Mesenchymal stem cell (in vitro differentiated cells and primary cell): ENCODE measurements at regions not wholly inside any gene's neighbourhood (a gene's known extent, or its start where the extent isn't known, plus 50 kb on each side); places are given as distances from the start of the nearest gene placed in this dataset.

Source experiments
- DNase-seq: peaks from one replicate; pipeline ENCODE4 v3.0.0-alpha.2; 2013
- H2AFZ ChIP-seq: one replicate; pipeline ENCODE4 v1.6.1; 2013; ENCODE audit warnings: low read depth, mild to moderate bottlenecking, control low read depth, inconsistent platforms, low read length, moderate library complexity
- H2AK5ac ChIP-seq: 2 replicates; pipeline ENCODE4 v1.6.1; 2013; ENCODE audit warnings: low read length, moderate library complexity, mild to moderate bottlenecking, inconsistent platforms; ENCODE audit not compliant: severe bottlenecking
- H2BK120ac ChIP-seq: one replicate; pipeline ENCODE4 v1.6.1; 2013; ENCODE audit warnings: low read depth, mild to moderate bottlenecking, inconsistent platforms, low read length, moderate library complexity
- H2BK12ac ChIP-seq, 2 experiments: one replicate each; pipeline ENCODE4 v1.6.1; 2013; ENCODE audit warnings: inconsistent platforms in 2 of 2, low read length in 2 of 2, mild to moderate bottlenecking in 2 of 2, moderate library complexity in 2 of 2, control low read depth in 1 of 2
- H2BK15ac ChIP-seq: one replicate; pipeline ENCODE4 v1.6.1; 2013; ENCODE audit warnings: mild to moderate bottlenecking, low read depth, inconsistent platforms; ENCODE audit not compliant: poor library complexity, severe bottlenecking
- H2BK5ac ChIP-seq: 2 replicates; pipeline ENCODE4 v1.6.1; 2013; ENCODE audit warnings: low read depth, mild to moderate bottlenecking, low read length, control low read depth, inconsistent platforms; ENCODE audit not compliant: poor library complexity, severe bottlenecking
- H3K14ac ChIP-seq, 2 experiments: one replicate each; pipeline ENCODE4 v1.6.1; 2013; ENCODE audit warnings: inconsistent platforms in 2 of 2, low read length in 2 of 2, control low read depth in 1 of 2, mild to moderate bottlenecking in 1 of 2, moderate library complexity in 1 of 2
- H3K18ac ChIP-seq, 2 experiments: one replicate each; pipeline ENCODE4 v1.6.1; 2013; ENCODE audit warnings: inconsistent platforms in 2 of 2, low read length in 2 of 2, control low read depth in 1 of 2, low read depth in 1 of 2, mild to moderate bottlenecking in 1 of 2
- H3K23ac ChIP-seq, 2 experiments: one replicate each; pipeline ENCODE4 v1.6.1; 2013; ENCODE audit warnings: inconsistent platforms in 2 of 2, low read length in 2 of 2, mild to moderate bottlenecking in 2 of 2, moderate library complexity in 2 of 2, control low read depth in 1 of 2
- H3K27ac ChIP-seq: 2 replicates; pipeline ENCODE4 v1.5.1; 2013; ENCODE audit warnings: mild to moderate bottlenecking, moderate library complexity, low read length, control low read depth, inconsistent platforms; ENCODE audit not compliant: poor library complexity, severe bottlenecking
- H3K27me3 ChIP-seq, 2 experiments: 2 replicates each; pipeline versions ENCODE4 v1.6.1 to v1.7.0; 2013; ENCODE audit warnings: low read length in 2 of 2, mild to moderate bottlenecking in 2 of 2, moderate library complexity in 2 of 2, control low read depth in 1 of 2, inconsistent platforms in 1 of 2; ENCODE audit not compliant: control insufficient read depth in 1 of 2, insufficient read depth in 1 of 2
- H3K36me3 ChIP-seq, 2 experiments: 2 replicates each; pipeline versions ENCODE4 v1.6.1 to v1.7.0; 2013; ENCODE audit warnings: low read length in 2 of 2, control low read depth in 1 of 2, inconsistent platforms in 1 of 2, low read depth in 1 of 2, mild to moderate bottlenecking in 1 of 2; ENCODE audit not compliant: insufficient read depth in 2 of 2, control insufficient read depth in 1 of 2
- H3K4ac ChIP-seq, 2 experiments: one replicate each; pipeline ENCODE4 v1.6.1; 2013; ENCODE audit warnings: inconsistent platforms in 2 of 2, low read length in 2 of 2, mild to moderate bottlenecking in 2 of 2, moderate library complexity in 2 of 2, control low read depth in 1 of 2, low read depth in 1 of 2
- H3K4me1 ChIP-seq: 2 replicates; pipeline ENCODE4 v1.6.1; 2013; ENCODE audit warnings: low read depth, low read length, control low read depth; ENCODE audit not compliant: control insufficient read depth, insufficient read depth
- H3K4me2 ChIP-seq: 2 replicates; pipeline ENCODE4 v1.6.1; 2013; ENCODE audit warnings: low read length, mild to moderate bottlenecking, inconsistent platforms; ENCODE audit not compliant: poor library complexity, severe bottlenecking
- H3K4me3 ChIP-seq, 2 experiments: 2 replicates each; pipeline versions ENCODE4 v1.5.1 to v1.7.0; 2013; ENCODE audit warnings: low read length in 2 of 2, mild to moderate bottlenecking in 2 of 2, control low read depth in 1 of 2, low read depth in 1 of 2; ENCODE audit not compliant: insufficient read depth in 1 of 2
- H3K79me1 ChIP-seq: replicated peaks from 2 replicates; pipeline ENCODE4 v1.6.1; 2013; ENCODE audit warnings: mild to moderate bottlenecking, control low read depth, low read length, inconsistent platforms; ENCODE audit not compliant: poor library complexity, severe bottlenecking
- H3K9ac ChIP-seq: 2 replicates; pipeline ENCODE4 v1.7.0; 2013; ENCODE audit warnings: mild to moderate bottlenecking, low read length, moderate library complexity
- H3K9me3 ChIP-seq: 2 replicates; pipeline ENCODE4 v1.7.0; 2013; ENCODE audit warnings: mild to moderate bottlenecking, low read length; ENCODE audit not compliant: control insufficient read depth
- H4K8ac ChIP-seq: one replicate; pipeline ENCODE4 v1.6.1; 2013; ENCODE audit warnings: inconsistent platforms, mild to moderate bottlenecking, low read length, moderate library complexity
- H4K91ac ChIP-seq: one replicate; pipeline ENCODE4 v1.6.1; 2013; ENCODE audit warnings: mild to moderate bottlenecking, low read length, inconsistent platforms
- WGBS: methylation state at CpG from one replicate; pipeline ENCODE4 v1.1.7; 2013; ENCODE audit warnings: mixed read lengths; 5-methylcytosine and 5-hydroxymethylcytosine counted together

GRCh38 chr2:16291226-16291625, 350.9 kb downstream of the MYCN start:
- Histone ChIP-seq H3K4ac (no peak overlapping the region), H3K27ac (no peak overlapping the region), H2BK5ac (no peak overlapping the region), H3K14ac (no peak overlapping the region), H3K18ac (no peak overlapping the region), H3K27me3 (peaks cover 0 to 4% of the 10 kb centered on the region in 2 experiments), H3K4me3 (no peak overlapping the region), H2AK5ac (no peak overlapping the region), H2BK12ac (no peak overlapping the region), H3K36me3 (no peaks in the 10 kb centered on the region), H4K91ac (no peak overlapping the region), H3K9ac (no peak overlapping the region), H3K9me3 (no peaks in the 10 kb centered on the region), H3K23ac (no peak overlapping the region), H3K4me1 (no peaks in the 10 kb centered on the region), H3K79me1 (no peaks in the 10 kb centered on the region), H4K8ac (no peak overlapping the region), H2BK15ac (no peak overlapping the region), H2BK120ac (no peak overlapping the region), H3K4me2 (no peak overlapping the region), H2AFZ (no peak overlapping the region)
- 77% methylated on average over 4 of the region's 4 CpGs for WGBS
- no peak for DNase-seq

- Histone ChIP-seq H3K79me1 (no peaks in the 10 kb centered on the region), H2BK12ac (no peak overlapping the region), H2BK120ac (no peak overlapping the region), H3K18ac (no peak overlapping the region), H3K4ac (no peak overlapping the region), H4K8ac (no peak overlapping the region), H3K36me3 (no peaks in the 10 kb centered on the region), H2AFZ (no peak overlapping the region), H3K9ac (no peak overlapping the region), H3K4me3 (no peak overlapping the region), H2BK5ac (no peak overlapping the region), H3K9me3 (no peaks in the 10 kb centered on the region), H3K4me1 (no peaks in the 10 kb centered on the region), H3K4me2 (no peak overlapping the region), H3K27ac (no peak overlapping the region), H2AK5ac (no peak overlapping the region), H4K91ac (no peak overlapping the region), H3K14ac (no peak overlapping the region), H3K27me3 (peaks cover 0 to 4% of the 10 kb centered on the region in 2 experiments), H2BK15ac (no peak overlapping the region), H3K23ac (no peak overlapping the region)
- 90% methylated on average over 7 of the region's 8 CpGs for WGBS
- no peak for DNase-seq
Observed at GRCh38 chr2:16290311-16291020, 350.1 kb downstream of the MYCN start.

GRCh38 chr2:16288371-16289112, 348.2 kb downstream of the MYCN start:
- Histone ChIP-seq H2BK5ac (no peak overlapping the region), H3K4ac (no peak overlapping the region), H3K4me1 (no peaks in the 10 kb centered on the region), H3K27ac (no peak overlapping the region), H3K14ac (no peak overlapping the region), H3K23ac (no peak overlapping the region), H3K9me3 (no peaks in the 10 kb centered on the region), H3K36me3 (no peaks in the 10 kb centered on the region), H3K27me3 (peaks cover 0 to 4% of the 10 kb centered on the region in 2 experiments), H2AK5ac (no peak overlapping the region), H4K91ac (no peak overlapping the region), H3K79me1 (no peaks in the 10 kb centered on the region), H2BK15ac (no peak overlapping the region), H4K8ac (no peak overlapping the region), H3K18ac (no peak overlapping the region), H2AFZ (no peak overlapping the region), H2BK12ac (no peak overlapping the region), H3K4me2 (no peak overlapping the region), H3K9ac (no peak overlapping the region), H2BK120ac (no peak overlapping the region), H3K4me3 (no peak overlapping the region)
- DNase-seq: no peak
- 79% methylated on average over 2 of the region's 3 CpGs for WGBS

GRCh38 chr2:16287831-16288230, 347.5 kb downstream of the MYCN start:
- Histone ChIP-seq H2AFZ (no peak overlapping the region), H3K4ac (no peak overlapping the region), H3K27ac (no peak overlapping the region), H3K4me2 (no peak overlapping the region), H4K8ac (no peak overlapping the region), H3K18ac (no peak overlapping the region), H2BK15ac (no peak overlapping the region), H3K23ac (no peak overlapping the region), H3K14ac (no peak overlapping the region), H2BK120ac (no peak overlapping the region), H2BK5ac (no peak overlapping the region), H3K4me3 (no peak overlapping the region), H4K91ac (no peak overlapping the region), H3K9me3 (no peaks in the 10 kb centered on the region), H2BK12ac (no peak overlapping the region), H3K79me1 (no peaks in the 10 kb centered on the region), H2AK5ac (no peak overlapping the region), H3K4me1 (no peaks in the 10 kb centered on the region), H3K36me3 (no peaks in the 10 kb centered on the region), H3K27me3 (peaks cover 3 to 4% of the 10 kb centered on the region in 2 experiments), H3K9ac (no peak overlapping the region)
- 77% methylated on average over 3 of the region's 3 CpGs for WGBS
- DNase-seq: no peak
